GM12873 (cell line): ENCODE measurements at regions not wholly inside any gene's neighbourhood (a gene's known extent, or its start where the extent isn't known, plus 50 kb on each side); places are given as distances from the start of the nearest gene placed in this dataset.

ENCODE experiments used
- CTCF ChIP-seq: IDR thresholded peaks from 2 replicates; pipeline ENCODE4 v1.5.1; 2012; ENCODE audit warnings: low read depth, mild to moderate bottlenecking, moderate library complexity, low read length, control low read depth; ENCODE audit not compliant: insufficient read depth; ENCODE audit errors: missing control alignments

- TF ChIP-seq CTCF, result no peak
Measured at GRCh38 chr17:83189044-83190003, 109.9 kb downstream of the METRNL start.

GRCh38 chr17:83190004-83190385 lies 110.6 kb downstream of the METRNL start:
- no peak for TF ChIP-seq CTCF

GRCh38 chr17:83190601-83191387 lies 111.4 kb downstream of the METRNL start:
- no peak for TF ChIP-seq CTCF

GRCh38 chr17:83191388-83192160 lies 112.2 kb downstream of the METRNL start:
- no peak for TF ChIP-seq CTCF

- TF ChIP-seq CTCF, result no peak
Measured at GRCh38 chr17:83192161-83192788, 112.9 kb downstream of the METRNL start.

GRCh38 chr17:83193336-83194185 lies 114.2 kb downstream of the METRNL start:
- TF ChIP-seq CTCF, result no peak
